ENCODE measurements at regions not wholly inside any gene's neighbourhood (a gene's known extent, or its start where the extent isn't known, plus 50 kb on each side); places are given as distances from the start of the nearest gene placed in this dataset.
"Not testable (repeated sequence)": the region's sequence is repeated elsewhere in the genome, so short reads cannot be mapped to it uniquely, and the experiment has no call there.

DNA sequence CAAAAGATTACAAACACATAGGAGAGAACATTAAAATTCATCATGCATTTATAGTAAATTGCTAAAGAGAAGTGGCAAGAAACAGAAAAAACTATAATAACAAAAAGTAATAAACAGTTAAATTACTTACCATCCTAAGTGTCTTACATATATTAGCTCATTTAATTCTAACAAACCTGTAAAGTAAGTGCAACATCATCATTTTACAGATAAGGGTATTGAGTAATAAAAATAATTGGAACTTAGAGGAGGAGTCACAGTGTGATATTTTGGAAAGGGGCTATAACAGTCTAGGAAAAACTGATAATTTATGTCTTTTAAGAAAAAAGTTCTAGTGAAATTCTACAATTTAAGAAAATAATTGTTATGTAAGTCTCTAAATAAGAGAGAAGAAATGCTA lies 592.8 kb downstream of the DMRTA1 start:
- in situ Hi-C loops (cut with MboI; ENCODE audit: low sequenced_read_pairs in 4 of 4) = loop anchor here in 2 of 4 donors (10.0 to 25.0 kb wide), 2 partner anchors 55 to 102 kb away; no protein-coding TSS in a partner anchor
- no peak for ATAC-seq

DNA sequence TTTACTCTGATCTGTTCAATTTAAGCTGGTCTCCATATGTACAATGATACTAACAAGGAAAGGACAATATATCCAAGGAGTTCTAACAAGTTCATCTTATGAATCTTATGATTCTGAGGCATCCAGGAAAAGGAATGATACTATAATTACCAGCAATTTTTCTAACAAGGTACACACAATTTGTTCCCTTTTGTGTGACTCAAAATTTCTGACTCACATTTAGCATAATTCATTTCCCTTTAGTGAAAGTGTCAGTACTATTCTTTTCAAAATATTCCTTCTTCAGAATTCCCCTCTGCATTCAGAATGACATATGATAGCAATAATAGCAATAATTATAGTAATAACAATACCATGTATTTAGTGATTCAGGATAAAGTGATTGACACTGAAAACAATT lies 594.8 kb downstream of the DMRTA1 start:
- H3K4me1 ChIP-seq = no peaks in the 10 kb centered on the region
- no peaks in the 10 kb centered on the region for H3K36me3 ChIP-seq
- no peak for ATAC-seq
- no peak for DNase-seq
- TF ChIP-seq, protein P1, sequence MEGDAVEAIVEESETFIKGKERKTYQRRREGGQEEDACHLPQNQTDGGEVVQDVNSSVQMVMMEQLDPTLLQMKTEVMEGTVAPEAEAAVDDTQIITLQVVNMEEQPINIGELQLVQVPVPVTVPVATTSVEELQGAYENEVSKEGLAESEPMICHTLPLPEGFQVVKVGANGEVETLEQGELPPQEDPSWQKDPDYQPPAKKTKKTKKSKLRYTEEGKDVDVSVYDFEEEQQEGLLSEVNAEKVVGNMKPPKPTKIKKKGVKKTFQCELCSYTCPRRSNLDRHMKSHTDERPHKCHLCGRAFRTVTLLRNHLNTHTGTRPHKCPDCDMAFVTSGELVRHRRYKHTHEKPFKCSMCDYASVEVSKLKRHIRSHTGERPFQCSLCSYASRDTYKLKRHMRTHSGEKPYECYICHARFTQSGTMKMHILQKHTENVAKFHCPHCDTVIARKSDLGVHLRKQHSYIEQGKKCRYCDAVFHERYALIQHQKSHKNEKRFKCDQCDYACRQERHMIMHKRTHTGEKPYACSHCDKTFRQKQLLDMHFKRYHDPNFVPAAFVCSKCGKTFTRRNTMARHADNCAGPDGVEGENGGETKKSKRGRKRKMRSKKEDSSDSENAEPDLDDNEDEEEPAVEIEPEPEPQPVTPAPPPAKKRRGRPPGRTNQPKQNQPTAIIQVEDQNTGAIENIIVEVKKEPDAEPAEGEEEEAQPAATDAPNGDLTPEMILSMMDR (IDR thresholded peaks at IDR 0.05 in 4 of 5, conservative IDR thresholded peaks at IDR 0.05 in 1 of 5) = no peak
- TF ChIP-seq POLR2A (IDR thresholded peaks at IDR 0.05) = no peak
- in situ Hi-C loops (cut with MboI; ENCODE audit: low sequenced_read_pairs in 4 of 4) (loop anchor here in 2 of 4 donors (25.0 kb wide), 1 partner anchor 104 kb away; no protein-coding TSS in a partner anchor), intact Hi-C loops (cut with DNase I; ENCODE audit: low total_unique reads) (no loop called here)
- H3K4me3 ChIP-seq = no peak overlapping the region
- H3K27ac ChIP-seq = no peak overlapping the region
- H3K9me3 ChIP-seq = no peaks in the 10 kb centered on the region
- no peaks in the 10 kb centered on the region for H3K27me3 ChIP-seq

More for the DNA sequence above, 592.8 kb downstream of the DMRTA1 start:
- Histone ChIP-seq H3K36me3 (no peaks in the 10 kb centered on the region), H3K27ac (no peak overlapping the region), H3K9me3 (no peaks in the 10 kb centered on the region), H3K4me1 (no peaks in the 10 kb centered on the region), H3K27me3 (no peaks in the 10 kb centered on the region), H3K4me3 (no peak overlapping the region)
- intact Hi-C loops (cut with DNase I; ENCODE audit: low total_unique reads) = no loop called here
- no peak for TF ChIP-seq POLR2A (IDR thresholded peaks at IDR 0.05)
- TF ChIP-seq, protein P1 (IDR thresholded peaks at IDR 0.05 in 4 of 5, conservative IDR thresholded peaks at IDR 0.05 in 1 of 5) = no peak
- DNase-seq = no peak

DNA sequence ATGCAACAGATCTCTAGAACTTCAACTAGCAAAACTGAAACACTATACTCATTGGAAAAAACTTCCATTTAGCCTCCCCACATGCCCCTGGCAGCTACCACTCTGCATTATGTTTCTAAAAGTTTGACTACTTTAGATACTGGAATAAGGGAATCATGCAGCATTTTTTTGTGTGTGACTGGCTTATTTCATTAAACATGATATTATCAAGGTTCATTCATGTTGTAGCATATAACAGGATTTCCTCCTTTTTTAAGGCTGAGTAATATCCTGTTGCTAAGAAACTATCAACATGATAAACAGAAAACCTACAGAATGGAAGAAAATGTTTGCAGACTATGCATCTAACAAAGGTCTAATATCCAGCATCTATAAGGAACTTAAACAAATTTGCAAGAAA lies 597.9 kb downstream of the DMRTA1 start:
- in situ Hi-C loops (cut with MboI; ENCODE audit: low sequenced_read_pairs in 4 of 4) = loop anchor here in 2 of 4 donors (25.0 kb wide), 1 partner anchor 107 kb away; no protein-coding TSS in a partner anchor

GRCh38 chr9:23046026-23046425 lies 599.4 kb downstream of the DMRTA1 start:
- intact Hi-C loops (cut with DNase I; ENCODE audit: low total_unique reads); ATAC-seq: not testable (repeated sequence)
- in situ Hi-C loops (cut with MboI; ENCODE audit: low sequenced_read_pairs in 4 of 4) = loop anchor here in 2 of 4 donors (25.0 kb wide), 1 partner anchor 109 kb away; no protein-coding TSS in a partner anchor

More for the DNA sequence above, 597.9 kb downstream of the DMRTA1 start:
- H3K4me3 ChIP-seq = no peak overlapping the region
- intact Hi-C loops (cut with DNase I; ENCODE audit: low total_unique reads) = no loop called here
- ATAC-seq = no peak
- H3K36me3 ChIP-seq = no peaks in the 10 kb centered on the region
- TF ChIP-seq POLR2A (IDR thresholded peaks at IDR 0.05) = no peak
- TF ChIP-seq, protein P1 (IDR thresholded peaks at IDR 0.05 in 4 of 5, conservative IDR thresholded peaks at IDR 0.05 in 1 of 5) = no peak
- H3K27me3 ChIP-seq = no peaks in the 10 kb centered on the region
- H3K27ac ChIP-seq = no peak overlapping the region
- H3K4me1 ChIP-seq = no peaks in the 10 kb centered on the region
- no peak for DNase-seq
- H3K9me3 ChIP-seq = no peaks in the 10 kb centered on the region

DNA sequence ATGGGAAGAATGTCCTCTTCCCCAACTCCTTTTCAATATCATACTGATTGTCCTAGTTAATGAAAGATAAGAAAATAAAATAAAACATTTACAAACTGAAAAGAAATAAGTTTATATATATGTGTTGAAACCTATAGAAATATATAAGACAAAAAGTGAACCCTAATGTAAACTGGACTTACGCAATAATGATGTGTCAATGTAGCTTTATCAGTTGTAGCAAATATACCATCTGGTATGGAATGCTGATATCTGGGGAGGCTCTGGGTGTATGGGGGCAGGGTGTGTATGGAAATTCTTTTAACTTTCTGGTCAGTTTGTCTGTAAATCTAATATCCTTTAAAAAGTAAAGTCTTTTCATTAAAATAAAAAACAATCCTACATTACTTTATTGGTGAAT lies 603.9 kb downstream of the DMRTA1 start:
- intact Hi-C loops (cut with DNase I; ENCODE audit: low total_unique reads) (no loop called here), in situ Hi-C loops (cut with MboI; ENCODE audit: low sequenced_read_pairs in 4 of 4) (no loop called here)
- Histone ChIP-seq H3K4me3 (no peak overlapping the region), H3K36me3 (no peaks in the 10 kb centered on the region), H3K9me3 (no peaks in the 10 kb centered on the region), H3K27ac (no peak overlapping the region), H3K27me3 (no peaks in the 10 kb centered on the region), H3K4me1 (no peaks in the 10 kb centered on the region)
- no peak for TF ChIP-seq POLR2A (IDR thresholded peaks at IDR 0.05)
- TF ChIP-seq, protein P1 (IDR thresholded peaks at IDR 0.05 in 4 of 5, conservative IDR thresholded peaks at IDR 0.05 in 1 of 5) = no peak
- ATAC-seq (no peak), DNase-seq (no peak)

More at GRCh38 chr9:23046026-23046425, 599.4 kb downstream of the DMRTA1 start:
- not testable (repeated sequence) for H3K27ac ChIP-seq, H3K4me1 ChIP-seq, H3K4me3 ChIP-seq, H3K27me3 ChIP-seq, H3K36me3 ChIP-seq, H3K9me3 ChIP-seq, DNase-seq

Measured in gastrocnemius medialis (tissue), 4 donors.